ENCODE measurements at regions not wholly inside any gene's neighbourhood (a gene's known extent, or its start where the extent isn't known, plus 50 kb on each side); places are given as distances from the start of the nearest gene placed in this dataset.

GRCh38 chr1:24263211-24263610 is 55.9 kb upstream of the GRHL3 start:
- Histone ChIP-seq H3K4me2 (ENCODE audit: insufficient read depth, low read length) (no peak overlapping the region), H3K36me3 (ENCODE audit: insufficient read depth, low read length) (no peaks in the 10 kb centered on the region), H3K79me2 (ENCODE audit: insufficient read depth, low read length) (no peaks in the 10 kb centered on the region), H3K4me3 (ENCODE audit: insufficient read depth, low read length) (no peak overlapping the region), H3K27me3 (ENCODE audit: insufficient read depth, low read length) (no peaks in the 10 kb centered on the region), H3K9me3 (ENCODE audit: low read depth, low read length) (no peaks in the 10 kb centered on the region), H3K27ac (ENCODE audit: low read depth, low read length) (no peak overlapping the region), H2AFZ (ENCODE audit: low read length) (no peak overlapping the region), H3K4me1 (ENCODE audit: insufficient read depth, low read length) (peaks cover 12% of the 10 kb centered on the region), H4K20me1 (ENCODE audit: insufficient read depth, low read length) (no peaks in the 10 kb centered on the region)
- no peak for DNase-seq (ENCODE audit: insufficient read length, low spot score, missing footprints)
- no peak for TF ChIP-seq CTCF (IDR thresholded peaks at IDR 0.05; ENCODE audit: extremely low read depth, low read depth, low read length)

- DNase-seq (ENCODE audit: insufficient read length, low spot score, missing footprints): no peak
- no peak for TF ChIP-seq CTCF (IDR thresholded peaks at IDR 0.05; ENCODE audit: extremely low read depth, low read depth, low read length)
- no peak overlapping the region for H2AFZ ChIP-seq (ENCODE audit: low read length)
- H3K27me3 ChIP-seq (ENCODE audit: insufficient read depth, low read length): peaks cover 6% of the 10 kb centered on the region
- H3K36me3 ChIP-seq (ENCODE audit: insufficient read depth, low read length): no peaks in the 10 kb centered on the region
- H3K79me2 ChIP-seq (ENCODE audit: insufficient read depth, low read length): no peaks in the 10 kb centered on the region
- H3K4me2 ChIP-seq (ENCODE audit: insufficient read depth, low read length): no peak overlapping the region
- no peak overlapping the region for H3K27ac ChIP-seq (ENCODE audit: low read depth, low read length)
- no peaks in the 10 kb centered on the region for H4K20me1 ChIP-seq (ENCODE audit: insufficient read depth, low read length)
- H3K4me1 ChIP-seq (ENCODE audit: insufficient read depth, low read length): peaks cover 9% of the 10 kb centered on the region
- no peak overlapping the region for H3K4me3 ChIP-seq (ENCODE audit: insufficient read depth, low read length)
- H3K9me3 ChIP-seq (ENCODE audit: low read depth, low read length): no peaks in the 10 kb centered on the region
These were observed 57.2 kb upstream of the GRHL3 start for GRCh38 chr1:24261977-24262376.

- Histone ChIP-seq H3K36me3 (ENCODE audit: insufficient read depth, low read length) (no peaks in the 10 kb centered on the region), H3K4me3 (ENCODE audit: insufficient read depth, low read length) (no peak overlapping the region), H3K27ac (ENCODE audit: low read depth, low read length) (no peak overlapping the region), H3K27me3 (ENCODE audit: insufficient read depth, low read length) (peaks cover 6% of the 10 kb centered on the region), H2AFZ (ENCODE audit: low read length) (no peak overlapping the region), H3K4me1 (ENCODE audit: insufficient read depth, low read length) (no peaks in the 10 kb centered on the region), H3K79me2 (ENCODE audit: insufficient read depth, low read length) (no peaks in the 10 kb centered on the region), H3K9me3 (ENCODE audit: low read depth, low read length) (no peaks in the 10 kb centered on the region), H3K4me2 (ENCODE audit: insufficient read depth, low read length) (no peak overlapping the region), H4K20me1 (ENCODE audit: insufficient read depth, low read length) (no peaks in the 10 kb centered on the region)
- no peak for DNase-seq (ENCODE audit: insufficient read length, low spot score, missing footprints)
- no peak for TF ChIP-seq CTCF (IDR thresholded peaks at IDR 0.05; ENCODE audit: extremely low read depth, low read depth, low read length)
These were observed 60.3 kb upstream of the GRHL3 start for GRCh38 chr1:24258735-24259424.

GRCh38 chr1:24257373-24257772 is 61.8 kb upstream of the GRHL3 start:
- no peaks in the 10 kb centered on the region for H4K20me1 ChIP-seq (ENCODE audit: insufficient read depth, low read length)
- no peak overlapping the region for H2AFZ ChIP-seq (ENCODE audit: low read length)
- no peak for TF ChIP-seq CTCF (IDR thresholded peaks at IDR 0.05; ENCODE audit: extremely low read depth, low read depth, low read length)
- peaks cover 6% of the 10 kb centered on the region for H3K27me3 ChIP-seq (ENCODE audit: insufficient read depth, low read length)
- H3K9me3 ChIP-seq (ENCODE audit: low read depth, low read length): no peaks in the 10 kb centered on the region
- no peak overlapping the region for H3K4me2 ChIP-seq (ENCODE audit: insufficient read depth, low read length)
- H3K27ac ChIP-seq (ENCODE audit: low read depth, low read length): no peak overlapping the region
- no peak overlapping the region for H3K4me3 ChIP-seq (ENCODE audit: insufficient read depth, low read length)
- H3K79me2 ChIP-seq (ENCODE audit: insufficient read depth, low read length): no peaks in the 10 kb centered on the region
- DNase-seq (ENCODE audit: insufficient read length, low spot score, missing footprints): no peak
- H3K4me1 ChIP-seq (ENCODE audit: insufficient read depth, low read length): no peaks in the 10 kb centered on the region
- no peaks in the 10 kb centered on the region for H3K36me3 ChIP-seq (ENCODE audit: insufficient read depth, low read length)

Measured in osteoblast (primary cell).